ENCODE measurements at regions not wholly inside any gene's neighbourhood (a gene's known extent, or its start where the extent isn't known, plus 50 kb on each side); places are given as distances from the start of the nearest gene placed in this dataset.

DNA sequence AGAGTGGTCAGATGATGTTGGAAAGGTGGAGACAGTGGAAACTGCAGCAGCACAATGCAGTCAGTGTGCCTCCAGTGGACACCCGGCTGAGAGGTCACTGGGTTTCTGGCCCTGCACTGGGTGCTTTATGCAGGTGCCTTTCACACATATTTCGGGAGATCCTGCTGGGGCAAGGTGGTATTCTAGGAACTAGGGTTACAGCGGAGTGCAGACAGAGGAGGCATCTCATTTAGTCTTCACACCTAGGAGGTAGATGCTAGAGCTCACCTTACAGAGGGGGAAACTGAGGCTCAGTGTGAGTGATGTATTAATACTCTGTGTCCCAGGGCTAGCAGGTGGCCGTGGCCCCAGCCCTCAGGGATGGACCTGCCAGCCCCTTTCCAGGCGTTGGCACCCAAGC, 103.9 kb upstream of the KCTD7 start:
- TF ChIP-seq, protein P1, sequence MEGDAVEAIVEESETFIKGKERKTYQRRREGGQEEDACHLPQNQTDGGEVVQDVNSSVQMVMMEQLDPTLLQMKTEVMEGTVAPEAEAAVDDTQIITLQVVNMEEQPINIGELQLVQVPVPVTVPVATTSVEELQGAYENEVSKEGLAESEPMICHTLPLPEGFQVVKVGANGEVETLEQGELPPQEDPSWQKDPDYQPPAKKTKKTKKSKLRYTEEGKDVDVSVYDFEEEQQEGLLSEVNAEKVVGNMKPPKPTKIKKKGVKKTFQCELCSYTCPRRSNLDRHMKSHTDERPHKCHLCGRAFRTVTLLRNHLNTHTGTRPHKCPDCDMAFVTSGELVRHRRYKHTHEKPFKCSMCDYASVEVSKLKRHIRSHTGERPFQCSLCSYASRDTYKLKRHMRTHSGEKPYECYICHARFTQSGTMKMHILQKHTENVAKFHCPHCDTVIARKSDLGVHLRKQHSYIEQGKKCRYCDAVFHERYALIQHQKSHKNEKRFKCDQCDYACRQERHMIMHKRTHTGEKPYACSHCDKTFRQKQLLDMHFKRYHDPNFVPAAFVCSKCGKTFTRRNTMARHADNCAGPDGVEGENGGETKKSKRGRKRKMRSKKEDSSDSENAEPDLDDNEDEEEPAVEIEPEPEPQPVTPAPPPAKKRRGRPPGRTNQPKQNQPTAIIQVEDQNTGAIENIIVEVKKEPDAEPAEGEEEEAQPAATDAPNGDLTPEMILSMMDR (conservative IDR thresholded peaks at IDR 0.05; ENCODE audit: low read length): no peak
- TF ChIP-seq EZH2phosphoT487 (IDR thresholded peaks at IDR 0.05; ENCODE audit: borderline replicate concordance, low read depth, low read length): no peak
